Immature natural killer cell (primary cell): ENCODE measurements at regions not wholly inside any gene's neighbourhood (a gene's known extent, or its start where the extent isn't known, plus 50 kb on each side); places are given as distances from the start of the nearest gene placed in this dataset.

Experiments
- DNase-seq, 3 donors: peaks; one replicate each; pipeline ENCODE4 v3.0.0; 2022; ENCODE audit warnings: mixed read lengths in 1 of 3
- H3K27ac Mint-ChIP-seq, 6 donors: one replicate each; pipeline ENCODE4 v1.8.0; 2020; ENCODE audit warnings: mixed read lengths in 6 of 6, mild to moderate bottlenecking in 5 of 6, inconsistent platforms in 4 of 6, moderate library complexity in 3 of 6
- H3K27me3 Mint-ChIP-seq, 3 donors: one replicate each; pipeline ENCODE4 v1.8.0; 2020 to 2021; ENCODE audit warnings: low read depth in 3 of 3, mild to moderate bottlenecking in 3 of 3, mixed read lengths in 3 of 3, moderate library complexity in 3 of 3, inconsistent platforms in 1 of 3
- H3K36me3 Mint-ChIP-seq, 3 donors: one replicate each; pipeline ENCODE4 v1.8.0; 2020; ENCODE audit warnings: mixed read lengths in 3 of 3, inconsistent platforms in 2 of 3, mild to moderate bottlenecking in 2 of 3
- H3K4me1 Mint-ChIP-seq, 2 donors: one replicate each; pipeline ENCODE4 v1.8.0; 2020; ENCODE audit warnings: inconsistent platforms in 2 of 2, mild to moderate bottlenecking in 2 of 2, mixed read lengths in 2 of 2, moderate library complexity in 1 of 2
- H3K4me3 Mint-ChIP-seq, 5 donors: one replicate each; pipeline ENCODE4 v1.8.0; 2020; ENCODE audit warnings: mild to moderate bottlenecking in 5 of 5, mixed read lengths in 5 of 5, inconsistent platforms in 3 of 5, moderate library complexity in 3 of 5
- H3K9me3 Mint-ChIP-seq, 6 donors: one replicate each; pipeline ENCODE4 v1.8.0; 2020; ENCODE audit warnings: mild to moderate bottlenecking in 6 of 6, mixed read lengths in 6 of 6, inconsistent platforms in 4 of 6, moderate library complexity in 3 of 6

GRCh38 chr11:70944141-70944540, 308.2 kb downstream of the SHANK2 start:
- Mint-ChIP-seq H3K27ac (no peak overlapping the region), H3K9me3 (peaks cover 17 to 35% (median 21%) of the 10 kb centered on the region in 6 donors), H3K4me3 (no peak overlapping the region), H3K4me1 (no peaks in the 10 kb centered on the region), H3K36me3 (peaks cover 0 to 13% (median 0%) of the 10 kb centered on the region in 3 donors), H3K27me3 (peaks cover 2 to 4% (median 3%) of the 10 kb centered on the region in 3 donors)
- DNase-seq, result no peak

- H3K36me3 Mint-ChIP-seq, result peaks cover 0 to 13% (median 0%) of the 10 kb centered on the region in 3 donors
- no peaks in the 10 kb centered on the region for H3K4me1 Mint-ChIP-seq
- DNase-seq, result no peak
- H3K9me3 Mint-ChIP-seq, result peaks cover 17 to 35% (median 21%) of the 10 kb centered on the region in 6 donors
- no peak overlapping the region for H3K27ac Mint-ChIP-seq
- H3K4me3 Mint-ChIP-seq, result no peak overlapping the region
- H3K27me3 Mint-ChIP-seq, result peaks cover 2 to 4% (median 3%) of the 10 kb centered on the region in 3 donors
Observed at GRCh38 chr11:70944636-70945035, 307.7 kb downstream of the SHANK2 start.

GRCh38 chr11:70948398-70948797, 304.0 kb downstream of the SHANK2 start:
- Mint-ChIP-seq H3K4me3 (no peak overlapping the region), H3K27ac (no peak overlapping the region), H3K27me3 (peaks cover 2 to 6% (median 6%) of the 10 kb centered on the region in 3 donors), H3K4me1 (no peaks in the 10 kb centered on the region), H3K9me3 (peaks cover 0 to 8% (median 6%) of the 10 kb centered on the region in 6 donors), H3K36me3 (peaks cover 0 to 3% (median 0%) of the 10 kb centered on the region in 3 donors)
- no peak for DNase-seq

GRCh38 chr11:70948855-70949531, 303.4 kb downstream of the SHANK2 start:
- Mint-ChIP-seq H3K9me3 (peaks cover 0 to 8% (median 4%) of the 10 kb centered on the region in 6 donors), H3K4me1 (no peaks in the 10 kb centered on the region)

GRCh38 chr11:70951139-70951804, 301.1 kb downstream of the SHANK2 start:
- no peak for DNase-seq
- H3K36me3 Mint-ChIP-seq, result peaks cover 0 to 3% (median 0%) of the 10 kb centered on the region in 3 donors
- peaks cover 0 to 5% (median 0%) of the 10 kb centered on the region in 6 donors for H3K9me3 Mint-ChIP-seq
- H3K4me3 Mint-ChIP-seq, result no peak overlapping the region
- no peak overlapping the region for H3K27ac Mint-ChIP-seq
- H3K27me3 Mint-ChIP-seq, result peaks cover 2 to 4% (median 4%) of the 10 kb centered on the region in 3 donors
- no peaks in the 10 kb centered on the region for H3K4me1 Mint-ChIP-seq

More at GRCh38 chr11:70948855-70949531, 303.4 kb downstream of the SHANK2 start:
- Mint-ChIP-seq H3K27ac (no peak overlapping the region), H3K36me3 (peaks cover 0 to 3% (median 0%) of the 10 kb centered on the region in 3 donors), H3K4me3 (no peak overlapping the region), H3K27me3 (peaks cover 2 to 6% (median 6%) of the 10 kb centered on the region in 3 donors)
- no peak for DNase-seq

- no peak overlapping the region for H3K4me3 Mint-ChIP-seq
- H3K36me3 Mint-ChIP-seq, result no peaks in the 10 kb centered on the region
- no peak overlapping the region for H3K27ac Mint-ChIP-seq
- H3K4me1 Mint-ChIP-seq, result no peaks in the 10 kb centered on the region
- no peak for DNase-seq
- H3K27me3 Mint-ChIP-seq, result peaks cover 2 to 4% (median 2%) of the 10 kb centered on the region in 3 donors
- H3K9me3 Mint-ChIP-seq, result peaks cover 0 to 5% (median 0%) of the 10 kb centered on the region in 6 donors
Observed at GRCh38 chr11:70952191-70952590, 300.2 kb downstream of the SHANK2 start.

- no peak overlapping the region for H3K4me3 Mint-ChIP-seq
- no peak overlapping the region for H3K27ac Mint-ChIP-seq
- peaks cover 0 to 2% (median 2%) of the 10 kb centered on the region in 3 donors for H3K27me3 Mint-ChIP-seq
- no peaks in the 10 kb centered on the region for H3K36me3 Mint-ChIP-seq
- peaks cover 0 to 3% (median 0%) of the 10 kb centered on the region in 6 donors for H3K9me3 Mint-ChIP-seq
- H3K4me1 Mint-ChIP-seq, result no peaks in the 10 kb centered on the region
- no peak for DNase-seq
Observed at GRCh38 chr11:70953720-70954119, 298.7 kb downstream of the SHANK2 start.

DNA sequence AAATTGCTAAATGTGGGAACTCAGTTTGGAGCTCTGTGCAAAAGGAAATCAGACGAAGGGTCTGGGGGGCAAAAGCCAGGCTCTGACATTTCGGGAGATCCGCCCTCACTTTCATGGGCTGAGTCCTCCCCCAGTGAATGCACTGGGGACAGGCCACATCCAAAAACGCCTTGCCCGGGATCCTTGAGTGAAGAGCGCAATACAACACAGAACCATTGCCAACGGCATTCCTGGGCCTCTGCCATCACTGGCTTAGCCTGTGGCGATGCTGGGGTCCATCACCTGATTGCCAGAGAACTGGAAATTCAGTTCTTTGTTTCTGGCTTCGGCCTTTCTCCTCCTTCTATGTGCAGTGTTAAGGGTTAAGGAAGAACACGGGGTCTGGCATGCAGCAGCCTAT, 297.9 kb downstream of the SHANK2 start:
- Mint-ChIP-seq H3K36me3 (no peaks in the 10 kb centered on the region), H3K27ac (no peak overlapping the region), H3K27me3 (peaks cover 0 to 2% (median 2%) of the 10 kb centered on the region in 3 donors), H3K9me3 (peaks cover 0 to 3% (median 0%) of the 10 kb centered on the region in 6 donors), H3K4me3 (no peak overlapping the region), H3K4me1 (no peaks in the 10 kb centered on the region)
- no peak for DNase-seq
